Heart left ventricle (tissue), 16 donors: ENCODE measurements at regions not wholly inside any gene's neighbourhood (a gene's known extent, or its start where the extent isn't known, plus 50 kb on each side); places are given as distances from the start of the nearest gene placed in this dataset.

Source experiments
- ATAC-seq, 4 donors: fragments of 200-7000 bp; cut with Tn5 transposase; one replicate each; pipeline ENCODE4 v1.9.1; 2020 to 2022; ENCODE audit warnings: moderate library complexity in 4 of 4, mild to moderate bottlenecking in 3 of 4, moderate number of reproducible peaks in 1 of 4
- DNase-seq, 5 donors: peaks; one replicate each; pipeline ENCODE4 v3.0.0-alpha.2; 2020
- H3K27ac ChIP-seq, 12 donors: fragments of 200-600 bp; sonication (generic) in 4 of 12; one replicate each; pipeline versions ENCODE4 v1.5.0 to v1.8.0; 2016 to 2022; ENCODE audit warnings: mild to moderate bottlenecking in 2 of 12
- H3K27me3 ChIP-seq, 9 donors: fragments of 200-600 bp; sonication (generic) in 2 of 9; one replicate each; pipeline versions ENCODE4 v1.5.1 to v1.8.0; 2016 to 2022; ENCODE audit warnings: mild to moderate bottlenecking in 3 of 9
- H3K36me3 ChIP-seq, 9 donors: fragments of 200-600 bp; sonication (generic) in 2 of 9; one replicate each; pipeline versions ENCODE4 v1.5.0 to v1.8.0; 2018 to 2022; ENCODE audit warnings: mild to moderate bottlenecking in 2 of 9
- H3K4me1 ChIP-seq, 12 donors: fragments of 200-600 bp; sonication (generic) in 4 of 12; one replicate each; pipeline versions ENCODE4 v1.5.0 to v1.8.0; 2016 to 2022; ENCODE audit warnings: mild to moderate bottlenecking in 3 of 12
- H3K4me3 ChIP-seq, 12 donors: fragments of 200-600 bp; sonication (generic) in 4 of 12; one replicate each; pipeline versions ENCODE4 v1.5.0 to v1.8.0; 2017 to 2022; ENCODE audit warnings: mild to moderate bottlenecking in 9 of 12, moderate library complexity in 4 of 12
- H3K9me3 ChIP-seq, 12 donors: fragments of 200-600 bp; sonication (generic) in 4 of 12; one replicate each; pipeline versions ENCODE4 v1.5.0 to v1.8.0; 2016 to 2022; ENCODE audit warnings: mild to moderate bottlenecking in 1 of 12
- CTCF ChIP-seq, 12 donors: fragments of 200-600 bp; sonication (generic) in 4 of 12; IDR thresholded peaks; one replicate each; pipeline versions ENCODE4 v1.5.0 to v1.8.0; 2018 to 2022; ENCODE audit warnings: antibody characterized with exemption in 12 of 12, mild to moderate bottlenecking in 5 of 12
- POLR2A ChIP-seq, 2 donors: fragments of 450-650 bp; IDR thresholded peaks; one replicate each; pipeline ENCODE4 v1.6.1; 2017; ENCODE audit warnings: antibody characterized with exemption in 2 of 2, mild to moderate bottlenecking in 2 of 2, moderate library complexity in 2 of 2
- WGBS, 4 donors: extraction: QIAGEN DNeasy Blood & Tissue Kit in 2 of 4; methylation state at CpG; one replicate each; pipeline versions ENCODE4 v1.1.5 to v1.1.7; 2013 to 2018; 5-methylcytosine and 5-hydroxymethylcytosine counted together
- intact Hi-C, 10 donors: fragments of 100-400 bp; cut with DNase I; formaldehyde crosslinking; loops; one replicate each; pipeline versions ENCODE4 v1.11.1 to v1.14.2; 2022
- donor health status: ischemic (EF 13 %, LVEDD 7.1; RV severe dilation, severe dysfunction).
- donor health status: healthy with polysubstance abuse.
- donor health status: DM: no; HTN: yes; CAD: no.
- donor health status: DM: no; HTN: no; CAD: no.
- donor health status: ischemic (EF 25% LVEDD 6.9; RV normal size, moderate dysfunction).
- donor health status: ischemic (EF 25% LVEDD 5.7; RV mildly dilated, moderate dysfunction).
- donor health status: healthy.
- donor health status: DM: yes; HTN: yes; CAD: no.
- donor health status: ischemic (EF 35%, LVEDD 5.7; RV mildly dilated, moderate dysfunction).
- donor health status: nonischemic (EF 11% LVEDD 7.7; RV severe dilation, severe dysfunction).
- donor health status: DM: yes; HTN: yes; CAD: no.
- donor health status: PGD.
- donor health status: ischemic (EF 29% LVEDD 5.4; RV normal size, mild dysfunction).
- donor health status: nonischemic (EF 23%, LVEDD 6.1; RV moderate dilation, normal function).

GRCh38 chr5:67263656-67264408, 67.2 kb upstream of the CD180 start:
- WGBS, 4 donors = 86 to 95% (median 94%) methylated on average over 4 of the region's 4 CpGs
- no peak overlapping the region for H3K4me3 ChIP-seq
- peak overlapping the region in 1 of 12 donors; percentile 90 for H3K27ac ChIP-seq
- no peak for TF ChIP-seq CTCF (IDR thresholded peaks at IDR 0.05)
- TF ChIP-seq POLR2A (IDR thresholded peaks at IDR 0.05) = no peak
- peaks cover 4 to 17% (median 14%) of the 10 kb centered on the region in 12 donors for H3K4me1 ChIP-seq
- H3K36me3 ChIP-seq = no peaks in the 10 kb centered on the region
- no peaks in the 10 kb centered on the region for H3K27me3 ChIP-seq
- H3K9me3 ChIP-seq = peaks cover 0 to 4% (median 0%) of the 10 kb centered on the region in 12 donors
- ATAC-seq (no peak), DNase-seq (no peak)
- intact Hi-C loops = no loop called here

GRCh38 chr5:67262956-67263355, 66.4 kb upstream of the CD180 start:
- intact Hi-C loops = no loop called here
- DNase-seq = no peak
- H3K27ac ChIP-seq = no peak overlapping the region

GRCh38 chr5:67262206-67262605, 65.6 kb upstream of the CD180 start:
- Histone ChIP-seq H3K4me3 (no peak overlapping the region), H3K36me3 (no peaks in the 10 kb centered on the region), H3K9me3 (peaks cover 0 to 4% (median 0%) of the 10 kb centered on the region in 12 donors), H3K4me1 (peaks cover 0 to 2% (median 0%) of the 10 kb centered on the region in 12 donors), H3K27me3 (no peaks in the 10 kb centered on the region), H3K27ac (no peak overlapping the region)
- TF ChIP-seq POLR2A (IDR thresholded peaks at IDR 0.05) = no peak
- TF ChIP-seq CTCF (IDR thresholded peaks at IDR 0.05) = no peak
- WGBS, 4 donors = 76 to 97% (median 84%) methylated on average over 5 of the region's 5 CpGs
- DNase-seq (no peak), ATAC-seq (no peak)
- intact Hi-C loops = no loop called here

More at GRCh38 chr5:67262956-67263355, 66.4 kb upstream of the CD180 start:
- TF ChIP-seq CTCF (IDR thresholded peaks at IDR 0.05) (no peak), POLR2A (IDR thresholded peaks at IDR 0.05) (no peak)
- ATAC-seq = no peak
- H3K27me3 ChIP-seq = no peaks in the 10 kb centered on the region
- peaks cover 0 to 4% (median 0%) of the 10 kb centered on the region in 12 donors for H3K9me3 ChIP-seq
- no peaks in the 10 kb centered on the region for H3K36me3 ChIP-seq
- H3K4me3 ChIP-seq = no peak overlapping the region
- peaks cover 3 to 9% (median 6%) of the 10 kb centered on the region in 12 donors for H3K4me1 ChIP-seq

GRCh38 chr5:67259548-67260215, 63.1 kb upstream of the CD180 start:
- ATAC-seq = no peak
- 83 to 96% (median 90%) methylated on average over 5 of the region's 5 CpGs for WGBS, 4 donors
- no peak for DNase-seq
- no peak overlapping the region for H3K27ac ChIP-seq
- TF ChIP-seq CTCF (IDR thresholded peaks at IDR 0.05) (no peak), POLR2A (IDR thresholded peaks at IDR 0.05) (no peak)
- H3K9me3 ChIP-seq = no peaks in the 10 kb centered on the region
- no peaks in the 10 kb centered on the region for H3K27me3 ChIP-seq
- no peak overlapping the region for H3K4me3 ChIP-seq
- intact Hi-C loops = no loop called here
- no peaks in the 10 kb centered on the region for H3K36me3 ChIP-seq
- no peaks in the 10 kb centered on the region for H3K4me1 ChIP-seq
